ENCODE measurements at regions not wholly inside any gene's neighbourhood (a gene's known extent, or its start where the extent isn't known, plus 50 kb on each side); places are given as distances from the start of the nearest gene placed in this dataset.

- no peak for TF ChIP-seq CTCF (conservative IDR thresholded peaks at IDR 0.05; ENCODE audit: control insufficient read depth, insufficient read depth, low read depth, low read length)
- DNase-seq (ENCODE audit: low read depth) = no peak
- H3K4me3 ChIP-seq (ENCODE audit: control insufficient read depth, low read depth, low read length) = no peak overlapping the region
Measured at GRCh38 chr6:15088904-15089568, 156.8 kb upstream of the JARID2 start.

GRCh38 chr6:15089569-15090144, 156.2 kb upstream of the JARID2 start:
- DNase-seq (ENCODE audit: low read depth) = no peak
- no peak for TF ChIP-seq CTCF (conservative IDR thresholded peaks at IDR 0.05; ENCODE audit: control insufficient read depth, insufficient read depth, low read depth, low read length)
- H3K4me3 ChIP-seq (ENCODE audit: control insufficient read depth, low read depth, low read length) = no peak overlapping the region

- H3K4me3 ChIP-seq (ENCODE audit: control insufficient read depth, low read depth, low read length) = no peak overlapping the region
- TF ChIP-seq CTCF (conservative IDR thresholded peaks at IDR 0.05; ENCODE audit: control insufficient read depth, insufficient read depth, low read depth, low read length) = no peak
- DNase-seq (ENCODE audit: low read depth) = peak; percentile 18
Measured at GRCh38 chr6:15090145-15090579, 155.7 kb upstream of the JARID2 start.

- TF ChIP-seq CTCF (conservative IDR thresholded peaks at IDR 0.05; ENCODE audit: control insufficient read depth, insufficient read depth, low read depth, low read length) = no peak
- H3K4me3 ChIP-seq (ENCODE audit: control insufficient read depth, low read depth, low read length) = no peak overlapping the region
- DNase-seq (ENCODE audit: low read depth) = no peak
Measured at GRCh38 chr6:15090745-15091384, 155.0 kb upstream of the JARID2 start.

GRCh38 chr6:15096894-15097837, 148.7 kb upstream of the JARID2 start:
- H3K4me3 ChIP-seq (ENCODE audit: control insufficient read depth, low read depth, low read length) = no peak overlapping the region
- no peak for DNase-seq (ENCODE audit: low read depth)
- no peak for TF ChIP-seq CTCF (conservative IDR thresholded peaks at IDR 0.05; ENCODE audit: control insufficient read depth, insufficient read depth, low read depth, low read length)

- DNase-seq (ENCODE audit: low read depth) = no peak
- no peak for TF ChIP-seq CTCF (conservative IDR thresholded peaks at IDR 0.05; ENCODE audit: control insufficient read depth, insufficient read depth, low read depth, low read length)
- no peak overlapping the region for H3K4me3 ChIP-seq (ENCODE audit: control insufficient read depth, low read depth, low read length)
Measured at GRCh38 chr6:15101130-15101529, 144.7 kb upstream of the JARID2 start.

All from fibroblast of mammary gland (primary cell).